ENCODE measurements at regions not wholly inside any gene's neighbourhood (a gene's known extent, or its start where the extent isn't known, plus 50 kb on each side); places are given as distances from the start of the nearest gene placed in this dataset.

DNA sequence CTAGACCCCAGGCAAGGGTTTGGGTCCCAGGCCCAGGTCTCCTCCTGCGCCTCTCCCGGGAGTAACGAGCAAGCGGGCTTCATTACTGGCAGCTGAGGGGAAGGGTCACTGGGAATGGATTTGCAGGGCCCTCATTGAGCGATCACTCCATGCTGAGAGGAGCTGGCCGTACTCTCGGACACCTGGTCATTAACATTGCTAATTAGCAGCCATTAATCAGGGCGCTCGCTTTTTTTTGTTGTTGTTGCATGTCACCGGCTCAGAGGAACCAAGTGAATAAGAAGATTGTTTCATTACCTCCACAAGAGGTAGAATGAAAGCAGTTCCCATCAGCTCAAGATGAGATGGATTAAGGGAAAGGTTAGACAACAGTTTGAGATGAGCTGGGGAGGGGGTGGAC is 293.0 kb upstream of the ATP11B start:
- 89% methylated on average over 3 of the region's 10 CpGs; no CpG with 5 or more reads in 1 of the 2 experiments for WGBS, 2 experiments (ENCODE audit: extremely low coverage in 2 of 2, insufficient read length in 1 of 2)
- Histone ChIP-seq H4K91ac (ENCODE audit: insufficient read depth, low read depth, low read length) (no peak overlapping the region), H4K20me1 (ENCODE audit: insufficient read depth, low read length) (no peaks in the 10 kb centered on the region), H3K4me3 (ENCODE audit: insufficient read depth, low read depth, low read length) (no peak overlapping the region), H3K27me3 (ENCODE audit: control insufficient read depth, insufficient read depth, low read length) (no peaks in the 10 kb centered on the region), H3K18ac (ENCODE audit: low read depth, low read length) (no peak overlapping the region), H3K36me3 (ENCODE audit: control insufficient read depth, insufficient read depth, low read length) (no peaks in the 10 kb centered on the region), H3K23ac (ENCODE audit: low read depth, low read length) (no peak overlapping the region), H2BK15ac (ENCODE audit: low read depth, low read length) (no peak overlapping the region), H4K8ac (ENCODE audit: low read depth in 2 of 2, low read length in 2 of 2) (no peak overlapping the region), H2AK9ac (replicated peaks; ENCODE audit: low read depth, low read length, poor library complexity) (no peak overlapping the region), H2BK5ac (ENCODE audit: low read depth, low read length, poor library complexity, severe bottlenecking) (no peak overlapping the region), H3K4me2 (ENCODE audit: low read depth, low read length) (no peak overlapping the region), H2BK120ac (ENCODE audit: low read depth, low read length) (no peak overlapping the region), H4K5ac (ENCODE audit: low read depth, low read length) (no peak overlapping the region), H3K9me1 (ENCODE audit: insufficient read depth, low read length) (no peaks in the 10 kb centered on the region), H3K9me3 (ENCODE audit: control insufficient read depth, insufficient read depth, low read length) (peaks cover 8% of the 10 kb centered on the region), H2BK20ac (ENCODE audit: low read depth, low read length) (no peak overlapping the region), H2AFZ (replicated peaks; ENCODE audit: low read length, poor library complexity) (no peak overlapping the region), H3K14ac (replicated peaks; ENCODE audit: low read depth, low read length) (no peak overlapping the region), H2AK5ac (ENCODE audit: low read depth, low read length) (no peak overlapping the region), H3K56ac (ENCODE audit: extremely low read depth, insufficient read depth, low read length) (no peak overlapping the region), H3K4me1 (ENCODE audit: control insufficient read depth, insufficient read depth, low read length) (no peaks in the 10 kb centered on the region), H3K4ac (ENCODE audit: low read depth, low read length) (no peak overlapping the region), H3K27ac (ENCODE audit: insufficient read depth, low read length) (no peak overlapping the region), H3K79me1 (ENCODE audit: low read depth in 1 of 2, low read length in 2 of 2) (no peaks in the 10 kb centered on the region), H3K9ac (ENCODE audit: low read depth, low read length) (no peak overlapping the region)
- no peak for TF ChIP-seq SMC3 (IDR thresholded peaks at IDR 0.05; ENCODE audit: low read depth, low read length)
- no peak for TF ChIP-seq CHD1 (IDR thresholded peaks at IDR 0.05; ENCODE audit: low read depth, low read length)
- no peak for TF ChIP-seq MAZ (IDR thresholded peaks at IDR 0.05; ENCODE audit: borderline replicate concordance, low read depth, low read length)
- no peak for TF ChIP-seq RCOR1 (IDR thresholded peaks at IDR 0.05; ENCODE audit: insufficient replicate concordance, low read length)
- TF ChIP-seq RAD21 (IDR thresholded peaks at IDR 0.05; ENCODE audit: low read length), result no peak
- no peak for TF ChIP-seq BHLHE40 (IDR thresholded peaks at IDR 0.05; ENCODE audit: low read depth, low read length)
- TF ChIP-seq, protein P1, sequence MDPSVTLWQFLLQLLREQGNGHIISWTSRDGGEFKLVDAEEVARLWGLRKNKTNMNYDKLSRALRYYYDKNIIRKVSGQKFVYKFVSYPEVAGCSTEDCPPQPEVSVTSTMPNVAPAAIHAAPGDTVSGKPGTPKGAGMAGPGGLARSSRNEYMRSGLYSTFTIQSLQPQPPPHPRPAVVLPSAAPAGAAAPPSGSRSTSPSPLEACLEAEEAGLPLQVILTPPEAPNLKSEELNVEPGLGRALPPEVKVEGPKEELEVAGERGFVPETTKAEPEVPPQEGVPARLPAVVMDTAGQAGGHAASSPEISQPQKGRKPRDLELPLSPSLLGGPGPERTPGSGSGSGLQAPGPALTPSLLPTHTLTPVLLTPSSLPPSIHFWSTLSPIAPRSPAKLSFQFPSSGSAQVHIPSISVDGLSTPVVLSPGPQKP (IDR thresholded peaks at IDR 0.05; ENCODE audit: borderline replicate concordance, low read depth, low read length), result no peak
- TF ChIP-seq, protein P2, sequence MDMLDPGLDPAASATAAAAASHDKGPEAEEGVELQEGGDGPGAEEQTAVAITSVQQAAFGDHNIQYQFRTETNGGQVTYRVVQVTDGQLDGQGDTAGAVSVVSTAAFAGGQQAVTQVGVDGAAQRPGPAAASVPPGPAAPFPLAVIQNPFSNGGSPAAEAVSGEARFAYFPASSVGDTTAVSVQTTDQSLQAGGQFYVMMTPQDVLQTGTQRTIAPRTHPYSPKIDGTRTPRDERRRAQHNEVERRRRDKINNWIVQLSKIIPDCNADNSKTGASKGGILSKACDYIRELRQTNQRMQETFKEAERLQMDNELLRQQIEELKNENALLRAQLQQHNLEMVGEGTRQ (IDR thresholded peaks at IDR 0.05; ENCODE audit: low read depth, low read length), result no peak
- TF ChIP-seq, protein P3, sequence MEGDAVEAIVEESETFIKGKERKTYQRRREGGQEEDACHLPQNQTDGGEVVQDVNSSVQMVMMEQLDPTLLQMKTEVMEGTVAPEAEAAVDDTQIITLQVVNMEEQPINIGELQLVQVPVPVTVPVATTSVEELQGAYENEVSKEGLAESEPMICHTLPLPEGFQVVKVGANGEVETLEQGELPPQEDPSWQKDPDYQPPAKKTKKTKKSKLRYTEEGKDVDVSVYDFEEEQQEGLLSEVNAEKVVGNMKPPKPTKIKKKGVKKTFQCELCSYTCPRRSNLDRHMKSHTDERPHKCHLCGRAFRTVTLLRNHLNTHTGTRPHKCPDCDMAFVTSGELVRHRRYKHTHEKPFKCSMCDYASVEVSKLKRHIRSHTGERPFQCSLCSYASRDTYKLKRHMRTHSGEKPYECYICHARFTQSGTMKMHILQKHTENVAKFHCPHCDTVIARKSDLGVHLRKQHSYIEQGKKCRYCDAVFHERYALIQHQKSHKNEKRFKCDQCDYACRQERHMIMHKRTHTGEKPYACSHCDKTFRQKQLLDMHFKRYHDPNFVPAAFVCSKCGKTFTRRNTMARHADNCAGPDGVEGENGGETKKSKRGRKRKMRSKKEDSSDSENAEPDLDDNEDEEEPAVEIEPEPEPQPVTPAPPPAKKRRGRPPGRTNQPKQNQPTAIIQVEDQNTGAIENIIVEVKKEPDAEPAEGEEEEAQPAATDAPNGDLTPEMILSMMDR (conservative IDR thresholded peaks at IDR 0.05; ENCODE audit: low read depth, low read length), result no peak
- no peak for TF ChIP-seq FOS (IDR thresholded peaks at IDR 0.05; ENCODE audit: low read depth, low read length)
- no peak for TF ChIP-seq NFE2L2 (IDR thresholded peaks at IDR 0.05; ENCODE audit: low read depth, low read length)
- no peak for TF ChIP-seq RFX5 (IDR thresholded peaks at IDR 0.05; ENCODE audit: low read depth, low read length)
- TF ChIP-seq CEBPB (IDR thresholded peaks at IDR 0.05; ENCODE audit: low read depth, low read length), result no peak
- no peak for TF ChIP-seq MXI1 (IDR thresholded peaks at IDR 0.05; ENCODE audit: borderline replicate concordance, low read depth, low read length)
- no peak for TF ChIP-seq MAFK (IDR thresholded peaks at IDR 0.05; ENCODE audit: low read depth, low read length)
- ATAC-seq (ENCODE audit: low read depth) (no peak), DNase-seq (no peak)
- in situ Hi-C loops (cut with MboI; ENCODE audit: low sequenced_read_pairs) (no loop called here), intact Hi-C loops (cut with micrococcal nuclease) (no loop called here), dilution Hi-C loops (cut with HindIII; ENCODE audit: low sequenced_read_pairs, unreplicated experiment) (no loop called here)
- BruUV-seq (replicated peaks), result no TSS peak
- ChIA-PET CTCF (no interaction called here), POLR2A (ENCODE audit: unreplicated experiment) (no interaction called here)
